CD4-positive, alpha-beta T cell (primary cell): ENCODE measurements at regions not wholly inside any gene's neighbourhood (a gene's known extent, or its start where the extent isn't known, plus 50 kb on each side); places are given as distances from the start of the nearest gene placed in this dataset.

Experiments used
- ATAC-seq: fragments of 200-7000 bp; cut with Tn5 transposase; one replicate; pipeline ENCODE4 v1.10.0; 2022; ENCODE audit warnings: mild to moderate bottlenecking; ENCODE audit not compliant: poor library complexity
- CTCF ChIA-PET: fragments of 350-600 bp; sonication (Branson Sonifier 250); formaldehyde crosslinking; loops from one replicate; lab custom pipeline; 2021; ENCODE audit warnings: antibody characterized with exemption, inconsistent platforms; lab: Charles Lee
- POLR2A ChIA-PET: fragments of 350-600 bp; sonication (Branson Sonifier 250); formaldehyde crosslinking; loops from one replicate; lab custom pipeline; 2021; ENCODE audit warnings: antibody characterized with exemption, inconsistent platforms; lab: Charles Lee
- DNase-seq, 14 experiments: peaks; one replicate each; pipeline ENCODE4 v3.0.0-alpha.2; 2013 to 2020; ENCODE audit warnings: mixed read lengths in 2 of 14
- H3K27ac ChIP-seq, 2 donors: one replicate each; pipeline versions ENCODE4 v1.5.1 to v1.7.0; 2013; ENCODE audit warnings: low read length in 2 of 2, low read depth in 1 of 2, mild to moderate bottlenecking in 1 of 2
- H3K27me3 ChIP-seq, 2 experiments: 1 replicate in 1 of 2; 2 replicates in 1 of 2; pipeline versions ENCODE4 v1.6.1 to v1.7.0; 2013; ENCODE audit warnings: low read length in 2 of 2, control low read depth in 1 of 2, mild to moderate bottlenecking in 1 of 2, moderate library complexity in 1 of 2; ENCODE audit not compliant: insufficient read depth in 2 of 2, control insufficient read depth in 1 of 2
- H3K36me3 ChIP-seq: one replicate; pipeline ENCODE4 v1.6.1; 2013; ENCODE audit warnings: low read length, control low read depth; ENCODE audit not compliant: insufficient read depth
- H3K4me1 ChIP-seq: one replicate; pipeline ENCODE4 v1.6.1; 2013; ENCODE audit warnings: low read length, control low read depth; ENCODE audit not compliant: insufficient read depth
- H3K4me3 ChIP-seq: one replicate; pipeline ENCODE4 v1.5.1; 2013; ENCODE audit warnings: mild to moderate bottlenecking, low read length, moderate library complexity
- H3K9me3 ChIP-seq, 2 experiments: 1 replicate in 1 of 2; 2 replicates in 1 of 2; pipeline versions ENCODE4 v1.6.1 to v1.7.0; 2013; ENCODE audit warnings: low read length in 2 of 2, mild to moderate bottlenecking in 2 of 2, control low read depth in 1 of 2, moderate library complexity in 1 of 2; ENCODE audit not compliant: control insufficient read depth in 1 of 2, insufficient read depth in 1 of 2
- H3K27ac Mint-ChIP-seq: one replicate; pipeline ENCODE4 v1.8.0; 2020; ENCODE audit warnings: mixed read lengths
- H3K27me3 Mint-ChIP-seq: one replicate; pipeline ENCODE4 v1.8.0; 2021; ENCODE audit warnings: mixed read lengths
- H3K36me3 Mint-ChIP-seq: one replicate; pipeline ENCODE4 v1.8.0; 2021; ENCODE audit warnings: low read depth, mixed read lengths
- H3K4me1 Mint-ChIP-seq: one replicate; pipeline ENCODE4 v1.8.0; 2021; ENCODE audit warnings: low read depth, mixed read lengths
- H3K4me3 Mint-ChIP-seq: one replicate; pipeline ENCODE4 v1.8.0; 2020; ENCODE audit warnings: mild to moderate bottlenecking, mixed read lengths
- H3K9me3 Mint-ChIP-seq: one replicate; pipeline ENCODE4 v1.8.0; 2020; ENCODE audit warnings: mixed read lengths
- intact Hi-C, 2 experiments: fragments of 100-400 bp; cut with DNase I in 1 of 2; cut with micrococcal nuclease in 1 of 2; formaldehyde crosslinking; loops; one replicate each; pipeline versions ENCODE4 v1.15.1 to v1.9.0; 2023 to 2025; cut with DNase I, micrococcal nuclease
- TF ChIP-seq, protein P1 (sequence below): fragments of 200-600 bp; IDR thresholded peaks from one replicate; pipeline ENCODE4 v1.8.0; 2022; ENCODE audit warnings: antibody characterized with exemption, mild to moderate bottlenecking

- no peak overlapping the region for H3K27ac ChIP-seq
- TF ChIP-seq, protein P1, sequence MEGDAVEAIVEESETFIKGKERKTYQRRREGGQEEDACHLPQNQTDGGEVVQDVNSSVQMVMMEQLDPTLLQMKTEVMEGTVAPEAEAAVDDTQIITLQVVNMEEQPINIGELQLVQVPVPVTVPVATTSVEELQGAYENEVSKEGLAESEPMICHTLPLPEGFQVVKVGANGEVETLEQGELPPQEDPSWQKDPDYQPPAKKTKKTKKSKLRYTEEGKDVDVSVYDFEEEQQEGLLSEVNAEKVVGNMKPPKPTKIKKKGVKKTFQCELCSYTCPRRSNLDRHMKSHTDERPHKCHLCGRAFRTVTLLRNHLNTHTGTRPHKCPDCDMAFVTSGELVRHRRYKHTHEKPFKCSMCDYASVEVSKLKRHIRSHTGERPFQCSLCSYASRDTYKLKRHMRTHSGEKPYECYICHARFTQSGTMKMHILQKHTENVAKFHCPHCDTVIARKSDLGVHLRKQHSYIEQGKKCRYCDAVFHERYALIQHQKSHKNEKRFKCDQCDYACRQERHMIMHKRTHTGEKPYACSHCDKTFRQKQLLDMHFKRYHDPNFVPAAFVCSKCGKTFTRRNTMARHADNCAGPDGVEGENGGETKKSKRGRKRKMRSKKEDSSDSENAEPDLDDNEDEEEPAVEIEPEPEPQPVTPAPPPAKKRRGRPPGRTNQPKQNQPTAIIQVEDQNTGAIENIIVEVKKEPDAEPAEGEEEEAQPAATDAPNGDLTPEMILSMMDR: no peak
- ATAC-seq: no peak
- Mint-ChIP-seq H3K4me1 (no peaks in the 10 kb centered on the region), H3K4me3 (no peak overlapping the region), H3K27me3 (peaks cover 19% of the 10 kb centered on the region), H3K27ac (no peak overlapping the region), H3K36me3 (no peaks in the 10 kb centered on the region), H3K9me3 (peaks cover 3% of the 10 kb centered on the region)
- H3K36me3 ChIP-seq: no peaks in the 10 kb centered on the region
- ChIA-PET CTCF (no interaction called here), POLR2A (no interaction called here)
- no peak for DNase-seq
- intact Hi-C loops: no loop called here
- no peak overlapping the region for H3K4me3 ChIP-seq
- peaks cover 4 to 10% of the 10 kb centered on the region in 2 experiments for H3K9me3 ChIP-seq
- H3K27me3 ChIP-seq: no peaks in the 10 kb centered on the region
- H3K4me1 ChIP-seq: no peaks in the 10 kb centered on the region
These were observed 200.5 kb upstream of the CDYL start for GRCh38 chr6:4575714-4576113.

DNA sequence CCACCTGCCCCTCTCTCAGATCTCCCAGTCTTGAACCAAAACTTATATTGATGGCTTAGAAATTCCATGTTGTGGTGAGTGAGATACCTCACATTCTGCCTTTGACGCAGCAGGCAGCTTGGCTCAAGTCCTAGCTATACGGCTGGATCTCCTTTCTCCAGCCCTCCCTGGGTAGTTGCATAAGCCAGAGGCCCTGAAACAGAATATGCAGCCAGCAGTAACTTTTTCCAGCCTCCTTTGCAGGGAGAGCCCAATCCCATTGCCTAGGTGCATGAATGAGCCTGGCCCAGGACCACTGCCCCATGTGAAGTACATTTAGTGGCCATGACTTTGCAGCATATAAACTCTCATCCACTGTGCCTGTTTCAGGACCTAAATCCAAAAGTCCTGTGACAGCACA, 202.2 kb upstream of the CDYL start:
- DNase-seq (no peak), ATAC-seq (no peak)
- H3K4me3 ChIP-seq: no peak overlapping the region
- TF ChIP-seq, protein P1: no peak
- Mint-ChIP-seq H3K4me1 (no peaks in the 10 kb centered on the region), H3K27ac (no peak overlapping the region), H3K36me3 (no peaks in the 10 kb centered on the region), H3K4me3 (no peak overlapping the region), H3K9me3 (peaks cover 3% of the 10 kb centered on the region), H3K27me3 (peaks cover 19% of the 10 kb centered on the region)
- ChIA-PET CTCF (no interaction called here), POLR2A (no interaction called here)
- H3K27ac ChIP-seq: no peak overlapping the region
- H3K36me3 ChIP-seq: no peaks in the 10 kb centered on the region
- H3K4me1 ChIP-seq: no peaks in the 10 kb centered on the region
- H3K27me3 ChIP-seq: no peaks in the 10 kb centered on the region
- intact Hi-C loops: no loop called here
- H3K9me3 ChIP-seq: peaks cover 10 to 11% of the 10 kb centered on the region in 2 experiments

DNA sequence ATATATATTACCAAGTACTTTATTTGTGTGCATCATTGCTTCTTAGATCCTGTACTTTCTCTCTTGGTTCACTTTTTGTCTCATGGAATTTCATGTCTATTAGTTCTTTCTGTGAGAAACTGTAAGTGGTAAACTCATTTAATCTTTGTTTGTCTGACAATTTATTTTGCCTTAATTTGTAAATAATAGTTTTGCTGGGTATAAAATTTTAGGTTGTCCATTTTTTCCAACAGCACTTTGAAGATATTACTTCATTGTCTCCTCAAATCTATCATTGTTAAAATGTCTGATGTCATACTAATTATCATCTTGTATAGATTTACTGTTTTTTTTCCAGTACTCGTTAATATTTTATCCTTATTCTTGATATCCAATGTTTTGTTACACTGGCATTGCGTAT, 205.2 kb upstream of the CDYL start:
- no peaks in the 10 kb centered on the region for H3K4me1 Mint-ChIP-seq
- POLR2A ChIA-PET: no interaction called here

More for the DNA sequence above, 205.2 kb upstream of the CDYL start:
- H3K27me3 Mint-ChIP-seq: peaks cover 5% of the 10 kb centered on the region
- H3K27ac Mint-ChIP-seq: no peak overlapping the region
- intact Hi-C loops: no loop called here
- H3K27ac ChIP-seq: no peak overlapping the region
- no peak overlapping the region for H3K4me3 Mint-ChIP-seq
- no peaks in the 10 kb centered on the region for H3K36me3 ChIP-seq
- no peaks in the 10 kb centered on the region for H3K4me1 ChIP-seq
- DNase-seq (no peak), ATAC-seq (no peak)
- no peaks in the 10 kb centered on the region for H3K36me3 Mint-ChIP-seq
- H3K9me3 Mint-ChIP-seq: peaks cover 3% of the 10 kb centered on the region
- peaks cover 10 to 11% of the 10 kb centered on the region in 2 experiments for H3K9me3 ChIP-seq
- no peak overlapping the region for H3K4me3 ChIP-seq
- CTCF ChIA-PET: no interaction called here
- H3K27me3 ChIP-seq: no peaks in the 10 kb centered on the region
- TF ChIP-seq, protein P1: no peak
